ENCODE measurements at regions not wholly inside any gene's neighbourhood (a gene's known extent, or its start where the extent isn't known, plus 50 kb on each side); places are given as distances from the start of the nearest gene placed in this dataset.

GRCh38 chr9:14508884-14509283 is 184.3 kb downstream of the ZDHHC21 start:
- TF ChIP-seq CTCF (IDR thresholded peaks at IDR 0.05; ENCODE audit: insufficient read depth, low read length, poor library complexity, severe bottlenecking) (no peak), EZH2phosphoT487 (conservative IDR thresholded peaks at IDR 0.05; ENCODE audit: low read length) (no peak)
